ENCODE measurements at regions not wholly inside any gene's neighbourhood (a gene's known extent, or its start where the extent isn't known, plus 50 kb on each side); places are given as distances from the start of the nearest gene placed in this dataset.

- TF ChIP-seq CTCF (IDR thresholded peaks at IDR 0.05; ENCODE audit: extremely low read depth, insufficient read depth, missing control alignments): no peak
- no peak for DNase-seq (ENCODE audit: low spot score)
- in situ Hi-C loops (cut with MboI; ENCODE audit: low pct_unique_long_range_greater_than_20kb, low sequenced_read_pairs, unreplicated experiment): no loop called here
Measured at GRCh38 chr9:82783045-82783444, 279.9 kb downstream of the RASEF start.

- DNase-seq (ENCODE audit: low spot score): no peak
- no peak for TF ChIP-seq CTCF (IDR thresholded peaks at IDR 0.05; ENCODE audit: extremely low read depth, insufficient read depth, missing control alignments)
- in situ Hi-C loops (cut with MboI; ENCODE audit: low pct_unique_long_range_greater_than_20kb, low sequenced_read_pairs, unreplicated experiment): no loop called here
Measured at GRCh38 chr9:82784589-82784988, 278.4 kb downstream of the RASEF start.

GRCh38 chr9:82789155-82789824, 273.7 kb downstream of the RASEF start:
- no peak for TF ChIP-seq CTCF (IDR thresholded peaks at IDR 0.05; ENCODE audit: extremely low read depth, insufficient read depth, missing control alignments)
- in situ Hi-C loops (cut with MboI; ENCODE audit: low pct_unique_long_range_greater_than_20kb, low sequenced_read_pairs, unreplicated experiment): no loop called here
- DNase-seq (ENCODE audit: low spot score): no peak

- TF ChIP-seq CTCF (IDR thresholded peaks at IDR 0.05; ENCODE audit: extremely low read depth, insufficient read depth, missing control alignments): no peak
- in situ Hi-C loops (cut with MboI; ENCODE audit: low pct_unique_long_range_greater_than_20kb, low sequenced_read_pairs, unreplicated experiment): no loop called here
- no peak for DNase-seq (ENCODE audit: low spot score)
Measured at GRCh38 chr9:82790875-82791274, 272.1 kb downstream of the RASEF start.

- in situ Hi-C loops (cut with MboI; ENCODE audit: low pct_unique_long_range_greater_than_20kb, low sequenced_read_pairs, unreplicated experiment): no loop called here
- DNase-seq (ENCODE audit: low spot score): no peak
Measured at GRCh38 chr9:82791692-82792091, 271.2 kb downstream of the RASEF start.

GRCh38 chr9:82797534-82797933, 265.4 kb downstream of the RASEF start:
- no peak for DNase-seq (ENCODE audit: low spot score)
- in situ Hi-C loops (cut with MboI; ENCODE audit: low pct_unique_long_range_greater_than_20kb, low sequenced_read_pairs, unreplicated experiment): no loop called here
- no peak for TF ChIP-seq CTCF (IDR thresholded peaks at IDR 0.05; ENCODE audit: extremely low read depth, insufficient read depth, missing control alignments)

More at GRCh38 chr9:82791692-82792091, 271.2 kb downstream of the RASEF start:
- TF ChIP-seq CTCF (IDR thresholded peaks at IDR 0.05; ENCODE audit: extremely low read depth, insufficient read depth, missing control alignments): no peak

Data from GM13977 (cell line).